HG02981 (cell line): ENCODE measurements at regions not wholly inside any gene's neighbourhood (a gene's known extent, or its start where the extent isn't known, plus 50 kb on each side); places are given as distances from the start of the nearest gene placed in this dataset.

Experiments
- ATAC-seq: cut with Tn5 transposase; IDR thresholded peaks from one replicate; pipeline ENCODE4 v1.9.1; 2021; ENCODE audit warnings: mild to moderate bottlenecking, moderate library complexity; ENCODE audit not compliant: unreplicated experiment

- no peak for ATAC-seq
Measured at GRCh38 chr9:1946526-1947283, 68.4 kb upstream of the SMARCA2 start.

- ATAC-seq: no peak
Measured at GRCh38 chr9:1947438-1947837, 67.7 kb upstream of the SMARCA2 start.

- no peak for ATAC-seq
Measured at GRCh38 chr9:1948541-1948940, 66.6 kb upstream of the SMARCA2 start.

- ATAC-seq: no peak
Measured at GRCh38 chr9:1951446-1951845, 63.7 kb upstream of the SMARCA2 start.

- no peak for ATAC-seq
Measured at GRCh38 chr9:1952001-1952400, 63.1 kb upstream of the SMARCA2 start.

- no peak for ATAC-seq
Measured at GRCh38 chr9:1954238-1954637, 60.9 kb upstream of the SMARCA2 start.

GRCh38 chr9:1956958-1957357 is 58.2 kb upstream of the SMARCA2 start:
- no peak for ATAC-seq

GRCh38 chr9:1957856-1958255 is 57.3 kb upstream of the SMARCA2 start:
- no peak for ATAC-seq

GRCh38 chr9:1959371-1959770 is 55.8 kb upstream of the SMARCA2 start:
- no peak for ATAC-seq

GRCh38 chr9:1960342-1961042 is 54.7 kb upstream of the SMARCA2 start:
- no peak for ATAC-seq

- no peak for ATAC-seq
Measured at GRCh38 chr9:1962122-1962521, 53.0 kb upstream of the SMARCA2 start.

GRCh38 chr9:1962588-1963106 is 52.5 kb upstream of the SMARCA2 start:
- no peak for ATAC-seq

- no peak for ATAC-seq
Measured at GRCh38 chr9:1964093-1964492, 51.1 kb upstream of the SMARCA2 start.
